CD4-positive, CD25-positive, alpha-beta regulatory T cell (primary cell): ENCODE measurements at regions not wholly inside any gene's neighbourhood (a gene's known extent, or its start where the extent isn't known, plus 50 kb on each side); places are given as distances from the start of the nearest gene placed in this dataset.

Source experiments
- ATAC-seq, 2 donors: fragments of 150-1000 bp; cut with Tn5 transposase; one replicate each; pipeline ENCODE4 v1.10.0; 2021; ENCODE audit warnings: low read depth in 2 of 2, moderate number of reproducible peaks in 2 of 2, moderate library complexity in 1 of 2
- DNase-seq, 3 donors: peaks; one replicate each; pipeline versions ENCODE4 v3.0.0 to v3.0.0-alpha.2; 2012 to 2022; ENCODE audit warnings: mixed read lengths in 1 of 3
- H3K27ac ChIP-seq: one replicate; pipeline ENCODE4 v1.7.0; 2013; ENCODE audit warnings: mild to moderate bottlenecking, low read length; ENCODE audit not compliant: insufficient read depth, poor library complexity, severe bottlenecking
- H3K27me3 ChIP-seq: one replicate; pipeline ENCODE4 v1.7.0; 2013; ENCODE audit warnings: low read length; ENCODE audit not compliant: control insufficient read depth, insufficient read depth
- H3K36me3 ChIP-seq: one replicate; pipeline ENCODE4 v1.7.0; 2013; ENCODE audit warnings: mild to moderate bottlenecking, low read length, moderate library complexity; ENCODE audit not compliant: control insufficient read depth, insufficient read depth
- H3K4me1 ChIP-seq: 2 replicates; pipeline ENCODE4 v1.7.0; 2013; ENCODE audit warnings: mild to moderate bottlenecking, low read length; ENCODE audit not compliant: insufficient read depth, control insufficient read depth, poor library complexity, severe bottlenecking
- H3K4me3 ChIP-seq: one replicate; pipeline ENCODE4 v1.7.0; 2013; ENCODE audit warnings: low read depth, mild to moderate bottlenecking, low read length, moderate library complexity
- H3K9me3 ChIP-seq, 2 experiments: 1 replicate in 1 of 2; 2 replicates in 1 of 2; pipeline ENCODE4 v1.7.0; 2013; ENCODE audit warnings: low read length in 2 of 2, mild to moderate bottlenecking in 1 of 2, moderate library complexity in 1 of 2; ENCODE audit not compliant: control insufficient read depth in 2 of 2
- H3K27ac Mint-ChIP-seq, 3 donors: one replicate each; pipeline ENCODE4 v1.8.0; 2020 to 2022; ENCODE audit warnings: mild to moderate bottlenecking in 3 of 3, mixed read lengths in 3 of 3, moderate library complexity in 2 of 3
- H3K27me3 Mint-ChIP-seq: one replicate; pipeline ENCODE4 v1.8.0; 2022; ENCODE audit warnings: mild to moderate bottlenecking, mixed read lengths
- H3K36me3 Mint-ChIP-seq: one replicate; pipeline ENCODE4 v1.8.0; 2020; ENCODE audit warnings: mixed read lengths
- H3K4me1 Mint-ChIP-seq, 4 donors: one replicate each; pipeline ENCODE4 v1.8.0; 2020 to 2022; ENCODE audit warnings: mixed read lengths in 4 of 4, mild to moderate bottlenecking in 1 of 4
- H3K4me3 Mint-ChIP-seq, 4 donors: one replicate each; pipeline ENCODE4 v1.8.0; 2020 to 2022; ENCODE audit warnings: mild to moderate bottlenecking in 4 of 4, mixed read lengths in 4 of 4, moderate library complexity in 3 of 4
- H3K9me3 Mint-ChIP-seq, 7 donors: one replicate each; pipeline ENCODE4 v1.8.0; 2020 to 2022; ENCODE audit warnings: mixed read lengths in 7 of 7, mild to moderate bottlenecking in 3 of 7, moderate library complexity in 2 of 7

DNA sequence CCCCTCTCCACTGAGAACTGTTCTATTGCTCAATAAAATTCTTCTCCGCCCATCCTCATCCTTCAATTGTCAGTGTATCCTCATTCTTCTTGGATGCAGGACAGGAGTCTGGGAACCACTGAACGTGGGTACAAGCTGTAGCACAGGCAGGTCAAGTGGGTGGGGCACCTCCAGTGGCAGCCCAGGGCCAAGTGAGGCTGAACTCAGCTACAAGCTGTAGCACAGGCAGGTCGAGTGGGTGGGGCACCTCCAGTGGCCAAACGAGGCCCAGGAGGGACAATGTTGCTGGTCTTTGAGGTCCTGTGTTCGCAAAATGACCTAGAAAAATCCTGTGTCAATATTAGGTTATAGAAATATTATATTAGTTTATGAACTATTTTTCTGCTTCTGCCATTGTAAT, 352.0 kb downstream of the TMX3 start:
- Histone ChIP-seq H3K36me3 (no peaks in the 10 kb centered on the region), H3K27me3 (no peaks in the 10 kb centered on the region), H3K9me3 (peaks cover 0 to 3% of the 10 kb centered on the region in 2 experiments), H3K27ac (no peak overlapping the region), H3K4me1 (no peaks in the 10 kb centered on the region), H3K4me3 (no peak overlapping the region)
- no peak overlapping the region for H3K4me3 Mint-ChIP-seq
- no peak for ATAC-seq
- no peak overlapping the region for H3K27ac Mint-ChIP-seq
- DNase-seq: no peak
- H3K36me3 Mint-ChIP-seq: no peaks in the 10 kb centered on the region
- peaks cover 0 to 16% (median 4%) of the 10 kb centered on the region in 7 donors for H3K9me3 Mint-ChIP-seq
- no peaks in the 10 kb centered on the region for H3K27me3 Mint-ChIP-seq
- no peaks in the 10 kb centered on the region for H3K4me1 Mint-ChIP-seq

DNA sequence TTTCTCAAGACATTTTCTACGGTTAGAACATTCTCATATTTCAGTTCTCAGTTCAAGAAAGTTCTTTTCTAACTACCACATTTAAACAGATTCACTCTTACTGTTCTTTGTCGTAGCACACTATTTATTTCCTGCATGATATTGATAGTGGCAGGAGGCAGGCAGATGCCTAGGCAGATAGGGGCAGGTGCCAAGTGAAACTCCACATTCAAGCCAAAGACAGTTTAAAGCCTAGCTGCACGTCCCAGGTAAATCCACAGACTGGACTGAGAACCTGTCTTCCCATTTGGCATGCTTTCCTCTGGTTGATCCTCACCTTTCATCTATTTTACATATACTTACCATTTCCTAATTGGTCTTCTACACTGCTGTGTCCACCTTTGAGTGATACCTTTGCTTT, 359.3 kb downstream of the TMX3 start:
- H3K4me3 ChIP-seq: no peak overlapping the region
- H3K4me1 Mint-ChIP-seq: no peaks in the 10 kb centered on the region
- H3K36me3 Mint-ChIP-seq: no peaks in the 10 kb centered on the region
- peaks cover 0 to 3% of the 10 kb centered on the region in 2 experiments for H3K9me3 ChIP-seq
- ATAC-seq (no peak), DNase-seq (no peak)
- H3K36me3 ChIP-seq: no peaks in the 10 kb centered on the region
- no peak overlapping the region for H3K4me3 Mint-ChIP-seq
- H3K27me3 ChIP-seq: no peaks in the 10 kb centered on the region
- H3K4me1 ChIP-seq: no peaks in the 10 kb centered on the region
- H3K27me3 Mint-ChIP-seq: no peaks in the 10 kb centered on the region
- no peak overlapping the region for H3K27ac Mint-ChIP-seq
- H3K27ac ChIP-seq: no peak overlapping the region
- peaks cover 6 to 28% (median 10%) of the 10 kb centered on the region in 7 donors for H3K9me3 Mint-ChIP-seq

GRCh38 chr18:68354176-68354575, 360.7 kb downstream of the TMX3 start:
- Histone ChIP-seq H3K4me3 (no peak overlapping the region), H3K27me3 (no peaks in the 10 kb centered on the region), H3K27ac (no peak overlapping the region), H3K4me1 (no peaks in the 10 kb centered on the region), H3K36me3 (no peaks in the 10 kb centered on the region), H3K9me3 (peaks cover 0 to 3% of the 10 kb centered on the region in 2 experiments)
- Mint-ChIP-seq H3K4me3 (no peak overlapping the region), H3K36me3 (no peaks in the 10 kb centered on the region), H3K9me3 (peaks cover 6 to 39% (median 13%) of the 10 kb centered on the region in 7 donors), H3K4me1 (no peaks in the 10 kb centered on the region), H3K27ac (no peak overlapping the region), H3K27me3 (no peaks in the 10 kb centered on the region)
- no peak for DNase-seq
- ATAC-seq: no peak

GRCh38 chr18:68342039-68342659, 372.8 kb downstream of the TMX3 start:
- H3K4me1 ChIP-seq: no peaks in the 10 kb centered on the region
- no peak for DNase-seq
- no peaks in the 10 kb centered on the region for H3K4me1 Mint-ChIP-seq
- no peak for ATAC-seq
- H3K27me3 Mint-ChIP-seq: no peaks in the 10 kb centered on the region
- no peaks in the 10 kb centered on the region for H3K27me3 ChIP-seq
- H3K27ac Mint-ChIP-seq: no peak overlapping the region
- no peaks in the 10 kb centered on the region for H3K9me3 ChIP-seq
- no peak overlapping the region for H3K4me3 Mint-ChIP-seq
- H3K27ac ChIP-seq: no peak overlapping the region
- no peaks in the 10 kb centered on the region for H3K36me3 Mint-ChIP-seq
- H3K9me3 Mint-ChIP-seq: peaks cover 0 to 4% (median 0%) of the 10 kb centered on the region in 7 donors
- H3K36me3 ChIP-seq: no peaks in the 10 kb centered on the region
- H3K4me3 ChIP-seq: no peak overlapping the region

GRCh38 chr18:68340606-68341005, 374.3 kb downstream of the TMX3 start:
- Mint-ChIP-seq H3K4me1 (no peaks in the 10 kb centered on the region), H3K27me3 (no peaks in the 10 kb centered on the region), H3K27ac (no peak overlapping the region), H3K9me3 (peaks cover 0 to 7% (median 3%) of the 10 kb centered on the region in 7 donors), H3K4me3 (no peak overlapping the region), H3K36me3 (no peaks in the 10 kb centered on the region)
- Histone ChIP-seq H3K36me3 (no peaks in the 10 kb centered on the region), H3K27ac (no peak overlapping the region), H3K4me3 (no peak overlapping the region), H3K27me3 (no peaks in the 10 kb centered on the region), H3K9me3 (peaks cover 0 to 1% of the 10 kb centered on the region in 2 experiments), H3K4me1 (no peaks in the 10 kb centered on the region)
- DNase-seq: no peak
- no peak for ATAC-seq

GRCh38 chr18:68330658-68331057, 384.2 kb downstream of the TMX3 start:
- H3K4me3 ChIP-seq: no peak overlapping the region
- H3K27ac Mint-ChIP-seq: no peak overlapping the region

DNA sequence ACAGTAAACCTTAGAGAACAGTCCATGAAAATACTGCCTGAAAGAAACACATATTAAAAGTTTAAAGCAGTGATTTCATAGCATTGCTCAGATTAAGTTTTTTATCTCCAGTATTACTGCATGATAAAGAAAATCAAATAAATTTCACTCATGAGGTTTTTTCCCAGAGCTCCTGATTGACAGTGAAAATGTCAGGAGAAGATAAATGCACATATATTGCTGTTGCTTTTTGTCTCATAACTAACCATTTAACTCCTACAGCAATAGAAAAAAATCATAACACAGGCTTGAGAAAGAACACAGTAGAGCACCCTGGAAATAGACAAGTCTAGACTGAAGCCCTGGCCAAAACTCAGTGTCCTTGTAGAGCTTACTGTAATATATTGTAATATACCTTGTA, 391.0 kb downstream of the TMX3 start:
- no peak overlapping the region for H3K4me3 ChIP-seq
- no peaks in the 10 kb centered on the region for H3K36me3 ChIP-seq
- no peak overlapping the region for H3K27ac ChIP-seq
- H3K36me3 Mint-ChIP-seq: no peaks in the 10 kb centered on the region
- no peak overlapping the region for H3K4me3 Mint-ChIP-seq
- no peak overlapping the region for H3K27ac Mint-ChIP-seq
- DNase-seq (no peak), ATAC-seq (no peak)
- H3K9me3 Mint-ChIP-seq: peaks cover 0 to 7% (median 0%) of the 10 kb centered on the region in 7 donors
- no peaks in the 10 kb centered on the region for H3K27me3 ChIP-seq
- H3K4me1 Mint-ChIP-seq: no peaks in the 10 kb centered on the region
- no peaks in the 10 kb centered on the region for H3K27me3 Mint-ChIP-seq
- H3K9me3 ChIP-seq: peaks cover 0 to 2% of the 10 kb centered on the region in 2 experiments
- no peaks in the 10 kb centered on the region for H3K4me1 ChIP-seq

More at GRCh38 chr18:68330658-68331057, 384.2 kb downstream of the TMX3 start:
- Mint-ChIP-seq H3K9me3 (peaks cover 0 to 7% (median 0%) of the 10 kb centered on the region in 7 donors), H3K4me1 (no peaks in the 10 kb centered on the region), H3K27me3 (no peaks in the 10 kb centered on the region), H3K36me3 (no peaks in the 10 kb centered on the region), H3K4me3 (no peak overlapping the region)
- H3K4me1 ChIP-seq: no peaks in the 10 kb centered on the region
- no peak for ATAC-seq
- H3K27ac ChIP-seq: no peak overlapping the region
- no peak for DNase-seq
- no peaks in the 10 kb centered on the region for H3K9me3 ChIP-seq
- no peaks in the 10 kb centered on the region for H3K36me3 ChIP-seq
- H3K27me3 ChIP-seq: no peaks in the 10 kb centered on the region

DNA sequence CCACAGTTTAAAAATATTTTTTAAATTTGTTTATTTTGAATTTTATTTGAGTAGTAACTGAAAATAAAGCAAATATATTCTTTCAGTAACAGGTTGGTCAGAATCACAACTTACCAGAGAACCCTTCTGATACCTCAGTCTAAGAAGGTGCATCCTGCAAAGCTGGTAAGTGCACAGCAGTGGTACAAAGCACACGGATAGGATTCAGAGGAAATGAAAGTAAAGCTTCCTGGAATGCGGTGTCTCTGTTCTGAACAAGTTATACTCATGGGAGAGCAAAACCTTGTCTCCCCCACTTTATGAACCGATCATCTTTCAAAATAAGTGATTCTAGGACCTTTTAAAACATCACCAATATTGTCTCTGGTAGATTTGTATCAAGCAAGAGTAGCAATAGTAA, 398.3 kb downstream of the TMX3 start:
- Histone ChIP-seq H3K4me3 (no peak overlapping the region), H3K9me3 (no peaks in the 10 kb centered on the region), H3K4me1 (no peaks in the 10 kb centered on the region), H3K27ac (no peak overlapping the region), H3K27me3 (no peaks in the 10 kb centered on the region), H3K36me3 (no peaks in the 10 kb centered on the region)
- ATAC-seq (no peak), DNase-seq (no peak)
- Mint-ChIP-seq H3K9me3 (peaks cover 0 to 6% (median 2%) of the 10 kb centered on the region in 7 donors), H3K27ac (no peak overlapping the region), H3K4me3 (no peak overlapping the region), H3K4me1 (no peaks in the 10 kb centered on the region), H3K27me3 (no peaks in the 10 kb centered on the region), H3K36me3 (no peaks in the 10 kb centered on the region)
